Peyer's patch (tissue), 4 donors: ENCODE measurements at regions not wholly inside any gene's neighbourhood (a gene's known extent, or its start where the extent isn't known, plus 50 kb on each side); places are given as distances from the start of the nearest gene placed in this dataset.

Experiments used
- POLR2A ChIP-seq, 2 donors: fragments of 450-650 bp; IDR thresholded peaks; one replicate each; pipeline ENCODE4 v1.5.1; 2017; ENCODE audit warnings: antibody characterized with exemption in 2 of 2, mild to moderate bottlenecking in 2 of 2, moderate library complexity in 2 of 2
- TF ChIP-seq, protein P1 (sequence below), 6 experiments: fragments of 450-650 bp in 4 of 6; fragments of 200-600 bp in 2 of 6; sonication (generic) in 1 of 6; IDR thresholded peaks; one replicate each; pipeline ENCODE4 v1.5.1; 2017 to 2019; ENCODE audit warnings: antibody characterized with exemption in 6 of 6, mild to moderate bottlenecking in 3 of 6, moderate library complexity in 1 of 6

DNA sequence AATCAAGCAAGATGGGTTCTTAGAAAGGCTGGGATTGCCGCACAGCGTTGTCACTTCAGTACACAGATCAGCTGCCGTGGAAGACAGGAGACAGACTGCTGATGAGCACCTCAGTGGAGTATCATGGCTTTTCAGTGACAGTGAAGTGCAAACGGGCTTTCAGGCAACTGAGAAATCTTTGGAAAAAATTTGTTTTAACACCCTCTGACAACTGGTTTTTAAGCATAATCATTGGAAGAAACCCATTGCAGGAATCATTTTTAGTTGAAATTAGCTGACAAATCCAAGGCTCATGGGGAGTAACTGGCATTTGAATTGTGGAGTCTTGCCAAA lies 418.8 kb downstream of the OTOL1 start:
- TF ChIP-seq, protein P1, sequence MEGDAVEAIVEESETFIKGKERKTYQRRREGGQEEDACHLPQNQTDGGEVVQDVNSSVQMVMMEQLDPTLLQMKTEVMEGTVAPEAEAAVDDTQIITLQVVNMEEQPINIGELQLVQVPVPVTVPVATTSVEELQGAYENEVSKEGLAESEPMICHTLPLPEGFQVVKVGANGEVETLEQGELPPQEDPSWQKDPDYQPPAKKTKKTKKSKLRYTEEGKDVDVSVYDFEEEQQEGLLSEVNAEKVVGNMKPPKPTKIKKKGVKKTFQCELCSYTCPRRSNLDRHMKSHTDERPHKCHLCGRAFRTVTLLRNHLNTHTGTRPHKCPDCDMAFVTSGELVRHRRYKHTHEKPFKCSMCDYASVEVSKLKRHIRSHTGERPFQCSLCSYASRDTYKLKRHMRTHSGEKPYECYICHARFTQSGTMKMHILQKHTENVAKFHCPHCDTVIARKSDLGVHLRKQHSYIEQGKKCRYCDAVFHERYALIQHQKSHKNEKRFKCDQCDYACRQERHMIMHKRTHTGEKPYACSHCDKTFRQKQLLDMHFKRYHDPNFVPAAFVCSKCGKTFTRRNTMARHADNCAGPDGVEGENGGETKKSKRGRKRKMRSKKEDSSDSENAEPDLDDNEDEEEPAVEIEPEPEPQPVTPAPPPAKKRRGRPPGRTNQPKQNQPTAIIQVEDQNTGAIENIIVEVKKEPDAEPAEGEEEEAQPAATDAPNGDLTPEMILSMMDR (IDR thresholded peaks at IDR 0.05) = no peak
- no peak for TF ChIP-seq POLR2A (IDR thresholded peaks at IDR 0.05)
